IMR-90 (cell line): ENCODE measurements at regions not wholly inside any gene's neighbourhood (a gene's known extent, or its start where the extent isn't known, plus 50 kb on each side); places are given as distances from the start of the nearest gene placed in this dataset.

Experiments used
- ATAC-seq: fragments of 200-7000 bp; cut with Tn5 transposase; 2 replicates; pipeline ENCODE4 v1.9.1; 2020; ENCODE audit warnings: low read depth, mild to moderate bottlenecking, moderate library complexity
- BruUV-seq: library from RNA; stranded (reverse); fragments of 400-500 nt; replicated peaks from 2 replicates; lab custom pipeline; 2021; lab: Mats Ljungman, UMichigan
- CTCF ChIA-PET: fragments of 300-600 bp; formaldehyde crosslinking; extraction: SDS; loops from one replicate; lab custom pipeline; 2021; ENCODE audit warnings: antibody characterized with exemption; lab: Yijun Ruan, JAX
- POLR2A ChIA-PET: fragments of 300-600 bp; sonication (Branson Sonifier 250); formaldehyde crosslinking; loops from one replicate; lab custom pipeline; 2022; ENCODE audit warnings: antibody characterized with exemption; ENCODE audit not compliant: unreplicated experiment; lab: Charles Lee
- DNase-seq: peaks from one replicate; pipeline ENCODE4 v3.0.0; 2013
- H2AFZ ChIP-seq: replicated peaks from 2 replicates; pipeline ENCODE3; 2013; ENCODE audit warnings: low read length, mild to moderate bottlenecking; ENCODE audit not compliant: poor library complexity
- H2AK5ac ChIP-seq: 2 replicates; pipeline ENCODE4 v1.6.1; 2013; ENCODE audit warnings: low read depth, low read length, inconsistent platforms
- H2AK9ac ChIP-seq: replicated peaks from 2 replicates; pipeline ENCODE3; 2013; ENCODE audit warnings: mild to moderate bottlenecking, low read depth, low read length, moderate library complexity; ENCODE audit not compliant: poor library complexity
- H2BK120ac ChIP-seq: 2 replicates; pipeline ENCODE4 v1.6.1; 2013; ENCODE audit warnings: low read depth, low read length, inconsistent platforms
- H2BK15ac ChIP-seq: 3 replicates; pipeline ENCODE4 v1.6.1; 2013; ENCODE audit warnings: low read depth, low read length, inconsistent platforms
- H2BK20ac ChIP-seq: 2 replicates; pipeline ENCODE4 v1.6.1; 2013; ENCODE audit warnings: low read depth, mild to moderate bottlenecking, inconsistent platforms, low read length, moderate library complexity
- H2BK5ac ChIP-seq: 2 replicates; pipeline ENCODE4 v1.6.1; 2013; ENCODE audit warnings: mild to moderate bottlenecking, low read depth, low read length, inconsistent platforms; ENCODE audit not compliant: poor library complexity, severe bottlenecking
- H3K14ac ChIP-seq: replicated peaks from 2 replicates; pipeline ENCODE4 v1.6.1; 2013; ENCODE audit warnings: low read depth, low read length, inconsistent platforms
- H3K18ac ChIP-seq: 2 replicates; pipeline ENCODE4 v1.6.1; 2013; ENCODE audit warnings: low read depth, low read length, control low read depth
- H3K23ac ChIP-seq: 2 replicates; pipeline ENCODE4 v1.6.1; 2013; ENCODE audit warnings: low read depth, low read length, inconsistent platforms
- H3K27ac ChIP-seq: 2 replicates; pipeline ENCODE4 v1.5.1; 2013; ENCODE audit warnings: mild to moderate bottlenecking, control low read depth, low read length; ENCODE audit not compliant: insufficient read depth
- H3K27me3 ChIP-seq: 2 replicates; pipeline ENCODE4 v1.6.1; 2013; ENCODE audit warnings: low read length; ENCODE audit not compliant: control insufficient read depth, insufficient read depth
- H3K36me3 ChIP-seq: 2 replicates; pipeline ENCODE4 v1.6.1; 2013; ENCODE audit warnings: low read length, mixed read lengths; ENCODE audit not compliant: control insufficient read depth, insufficient read depth
- H3K4ac ChIP-seq: 2 replicates; pipeline ENCODE4 v1.6.1; 2013; ENCODE audit warnings: low read depth, low read length, inconsistent platforms
- H3K4me1 ChIP-seq: 2 replicates; pipeline ENCODE4 v1.6.1; 2013; ENCODE audit warnings: low read length, mixed read lengths; ENCODE audit not compliant: control insufficient read depth, insufficient read depth
- H3K4me2 ChIP-seq: 2 replicates; pipeline ENCODE4 v1.6.1; 2013; ENCODE audit warnings: low read depth, mild to moderate bottlenecking, control low read depth, low read length, moderate library complexity
- H3K4me3 ChIP-seq: 2 replicates; pipeline ENCODE4 v1.5.1; 2013; ENCODE audit warnings: low read depth, mild to moderate bottlenecking, control low read depth, low read length, moderate library complexity; ENCODE audit not compliant: insufficient read depth
- H3K56ac ChIP-seq: 2 replicates; pipeline ENCODE4 v1.6.1; 2013; ENCODE audit warnings: low read length, inconsistent platforms; ENCODE audit not compliant: insufficient read depth; ENCODE audit errors: extremely low read depth
- H3K79me1 ChIP-seq, 2 experiments: 2 replicates each; pipeline ENCODE4 v1.6.1; 2013; ENCODE audit warnings: low read length in 2 of 2, inconsistent platforms in 1 of 2, low read depth in 1 of 2
- H3K9ac ChIP-seq: 2 replicates; pipeline ENCODE4 v1.6.1; 2013; ENCODE audit warnings: low read depth, low read length, control low read depth
- H3K9me1 ChIP-seq: 2 replicates; pipeline ENCODE4 v1.6.1; 2013; ENCODE audit warnings: low read length, inconsistent platforms; ENCODE audit not compliant: insufficient read depth
- H3K9me3 ChIP-seq: 2 replicates; pipeline ENCODE4 v1.6.1; 2013; ENCODE audit warnings: low read length; ENCODE audit not compliant: control insufficient read depth, insufficient read depth
- H4K20me1 ChIP-seq: 2 replicates; pipeline ENCODE4 v1.6.1; 2013; ENCODE audit warnings: low read length, inconsistent platforms; ENCODE audit not compliant: insufficient read depth
- H4K5ac ChIP-seq: 2 replicates; pipeline ENCODE4 v1.6.1; 2013; ENCODE audit warnings: mild to moderate bottlenecking, low read depth, low read length, control low read depth
- H4K8ac ChIP-seq, 2 experiments: 2 replicates each; pipeline ENCODE4 v1.6.1; 2013; ENCODE audit warnings: low read depth in 2 of 2, low read length in 2 of 2, control low read depth in 1 of 2, inconsistent platforms in 1 of 2
- H4K91ac ChIP-seq: 2 replicates; pipeline ENCODE4 v1.6.1; 2013; ENCODE audit warnings: low read depth, low read length, inconsistent platforms; ENCODE audit not compliant: insufficient read depth
- BHLHE40 ChIP-seq: fragments of 150-350 bp; IDR thresholded peaks from 2 replicates; pipeline ENCODE4 v1.6.1; 2016; ENCODE audit warnings: mild to moderate bottlenecking, low read depth, low read length
- CEBPB ChIP-seq: IDR thresholded peaks from 2 replicates; pipeline ENCODE4 v1.6.1; 2012; ENCODE audit warnings: low read depth, low read length, improper control_type of control experiment
- CHD1 ChIP-seq: IDR thresholded peaks from 2 replicates; pipeline ENCODE4 v1.6.1; 2012; ENCODE audit warnings: low read depth, low read length, improper control_type of control experiment
- CTCF ChIP-seq: conservative IDR thresholded peaks from 2 replicates; pipeline ENCODE4 v1.5.1; 2012; ENCODE audit warnings: mild to moderate bottlenecking, low read depth, low read length, improper control_type of control experiment
- FOS ChIP-seq: fragments of 150-350 bp; IDR thresholded peaks from 2 replicates; pipeline ENCODE4 v1.6.1; 2016; ENCODE audit warnings: low read depth, low read length
- MAFK ChIP-seq: IDR thresholded peaks from 2 replicates; pipeline ENCODE4 v1.6.1; 2012; ENCODE audit warnings: low read depth, low read length, improper control_type of control experiment
- MAZ ChIP-seq: IDR thresholded peaks from 2 replicates; pipeline ENCODE4 v1.6.1; 2012; ENCODE audit warnings: low read depth, mild to moderate bottlenecking, low read length, improper control_type of control experiment, moderate library complexity, borderline replicate concordance
- MXI1 ChIP-seq: IDR thresholded peaks from 2 replicates; pipeline ENCODE4 v1.6.1; 2012; ENCODE audit warnings: low read depth, mild to moderate bottlenecking, low read length, moderate library complexity, borderline replicate concordance
- NFE2L2 ChIP-seq: fragments of 150-350 bp; IDR thresholded peaks from 2 replicates; pipeline ENCODE4 v1.6.1; 2016; ENCODE audit warnings: low read depth, mild to moderate bottlenecking, low read length
- POLR2A ChIP-seq: IDR thresholded peaks from 2 replicates; pipeline ENCODE4 v1.6.1; 2012; ENCODE audit warnings: mild to moderate bottlenecking, low read depth, low read length
- RAD21 ChIP-seq: IDR thresholded peaks from 2 replicates; pipeline ENCODE4 v1.6.1; 2012; ENCODE audit warnings: low read length, improper control_type of control experiment
- RCOR1 ChIP-seq: IDR thresholded peaks from 2 replicates; pipeline ENCODE4 v1.6.1; 2012; ENCODE audit warnings: mild to moderate bottlenecking, low read length, improper control_type of control experiment; ENCODE audit not compliant: insufficient replicate concordance
- RFX5 ChIP-seq: IDR thresholded peaks from 2 replicates; pipeline ENCODE4 v1.8.0; 2012; ENCODE audit warnings: low read depth, mild to moderate bottlenecking, low read length, moderate library complexity
- SMC3 ChIP-seq: fragments of 150-350 bp; IDR thresholded peaks from 2 replicates; pipeline ENCODE4 v1.6.1; 2016; ENCODE audit warnings: low read depth, mild to moderate bottlenecking, antibody characterized with exemption, low read length, moderate library complexity
- USF2 ChIP-seq: fragments of 150-350 bp; IDR thresholded peaks from 2 replicates; pipeline ENCODE4 v1.6.1; 2017; ENCODE audit warnings: mild to moderate bottlenecking, antibody characterized with exemption, low read length, low read depth
- WGBS, 2 experiments: methylation state at CpG; one replicate each; pipeline versions ENCODE4 v1.1.5 to v1.1.7; 2013; ENCODE audit warnings: missing lambda C conversion rate in 2 of 2; ENCODE audit not compliant: insufficient read length in 1 of 2; ENCODE audit errors: extremely low coverage in 2 of 2; 5-methylcytosine and 5-hydroxymethylcytosine counted together
- dilution Hi-C: fragments of 300-500 bp; cut with HindIII; formaldehyde crosslinking; loops from one replicate; pipeline ENCODE4 v1.14.3; 2018; ENCODE audit warnings: low sequenced_read_pairs; ENCODE audit not compliant: unreplicated experiment
- in situ Hi-C: fragments of 300-500 bp; cut with MboI; formaldehyde crosslinking; loops from 3 replicates; pipeline ENCODE4 v1.14.3; 2019; ENCODE audit warnings: low sequenced_read_pairs, inconsistent platforms, mixed read lengths
- intact Hi-C: fragments of 100-400 bp; cut with micrococcal nuclease; formaldehyde crosslinking; loops from 2 replicates; pipeline ENCODE4 v1.10.0; 2022
- TF ChIP-seq, protein P1 (sequence below): fragments of 150-350 bp; IDR thresholded peaks from 2 replicates; pipeline ENCODE4 v1.6.1; 2016; ENCODE audit warnings: low read depth, mild to moderate bottlenecking, low read length, moderate library complexity, borderline replicate concordance

GRCh38 chrX:142095651-142096245 is 109.3 kb downstream of the MAGEC2 start:
- no peaks in the 10 kb centered on the region for H3K79me1 ChIP-seq
- DNase-seq (no peak), ATAC-seq (no peak)
- H4K20me1 ChIP-seq = no peaks in the 10 kb centered on the region
- H3K4ac ChIP-seq = no peak overlapping the region
- POLR2A ChIA-PET = no interaction called here
- H2BK120ac ChIP-seq = no peak overlapping the region
- H3K4me1 ChIP-seq = no peaks in the 10 kb centered on the region
- H3K4me3 ChIP-seq = no peak overlapping the region
- BruUV-seq = no TSS peak
- no peak overlapping the region for H3K14ac ChIP-seq
- H2BK20ac ChIP-seq = no peak overlapping the region
- intact Hi-C loops = no loop called here
- no peak overlapping the region for H2BK15ac ChIP-seq
- no peak overlapping the region for H2AK5ac ChIP-seq
- CTCF ChIA-PET = no interaction called here
- H2BK5ac ChIP-seq = no peak overlapping the region
- H3K27me3 ChIP-seq = no peaks in the 10 kb centered on the region
- WGBS, 2 experiments = 19% methylated on average over 5 of the region's 5 CpGs; no CpG with 5 or more reads in 1 of the 2 experiments
- no peaks in the 10 kb centered on the region for H3K9me1 ChIP-seq
- H4K8ac ChIP-seq = no peak overlapping the region
- no peak overlapping the region for H3K56ac ChIP-seq
- no peak overlapping the region for H3K27ac ChIP-seq
- in situ Hi-C loops = no loop called here
- 0 out of 2 replicates have a peak, but pooled peaks cover 1% of the 10 kb centered on the region for H3K9me3 ChIP-seq
- H3K23ac ChIP-seq = no peak overlapping the region
- H3K36me3 ChIP-seq = no peaks in the 10 kb centered on the region
- TF ChIP-seq RCOR1 (no peak), NFE2L2 (no peak), POLR2A (no peak), FOS (no peak), SMC3 (no peak), RFX5 (no peak), MAFK (no peak), CEBPB (no peak), MXI1 (no peak), MAZ (no peak), USF2 (no peak), CHD1 (no peak), RAD21 (no peak), BHLHE40 (no peak), CTCF (no peak)
- TF ChIP-seq, protein P1, sequence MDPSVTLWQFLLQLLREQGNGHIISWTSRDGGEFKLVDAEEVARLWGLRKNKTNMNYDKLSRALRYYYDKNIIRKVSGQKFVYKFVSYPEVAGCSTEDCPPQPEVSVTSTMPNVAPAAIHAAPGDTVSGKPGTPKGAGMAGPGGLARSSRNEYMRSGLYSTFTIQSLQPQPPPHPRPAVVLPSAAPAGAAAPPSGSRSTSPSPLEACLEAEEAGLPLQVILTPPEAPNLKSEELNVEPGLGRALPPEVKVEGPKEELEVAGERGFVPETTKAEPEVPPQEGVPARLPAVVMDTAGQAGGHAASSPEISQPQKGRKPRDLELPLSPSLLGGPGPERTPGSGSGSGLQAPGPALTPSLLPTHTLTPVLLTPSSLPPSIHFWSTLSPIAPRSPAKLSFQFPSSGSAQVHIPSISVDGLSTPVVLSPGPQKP = no peak
- H4K5ac ChIP-seq = no peak overlapping the region
- no peak overlapping the region for H2AFZ ChIP-seq
- dilution Hi-C loops = no loop called here
- no peak overlapping the region for H3K4me2 ChIP-seq
- H2AK9ac ChIP-seq = no peak overlapping the region
- H4K91ac ChIP-seq = no peak overlapping the region
- no peak overlapping the region for H3K9ac ChIP-seq
- no peak overlapping the region for H3K18ac ChIP-seq
